ENCODE measurements at regions not wholly inside any gene's neighbourhood (a gene's known extent, or its start where the extent isn't known, plus 50 kb on each side); places are given as distances from the start of the nearest gene placed in this dataset.

DNA sequence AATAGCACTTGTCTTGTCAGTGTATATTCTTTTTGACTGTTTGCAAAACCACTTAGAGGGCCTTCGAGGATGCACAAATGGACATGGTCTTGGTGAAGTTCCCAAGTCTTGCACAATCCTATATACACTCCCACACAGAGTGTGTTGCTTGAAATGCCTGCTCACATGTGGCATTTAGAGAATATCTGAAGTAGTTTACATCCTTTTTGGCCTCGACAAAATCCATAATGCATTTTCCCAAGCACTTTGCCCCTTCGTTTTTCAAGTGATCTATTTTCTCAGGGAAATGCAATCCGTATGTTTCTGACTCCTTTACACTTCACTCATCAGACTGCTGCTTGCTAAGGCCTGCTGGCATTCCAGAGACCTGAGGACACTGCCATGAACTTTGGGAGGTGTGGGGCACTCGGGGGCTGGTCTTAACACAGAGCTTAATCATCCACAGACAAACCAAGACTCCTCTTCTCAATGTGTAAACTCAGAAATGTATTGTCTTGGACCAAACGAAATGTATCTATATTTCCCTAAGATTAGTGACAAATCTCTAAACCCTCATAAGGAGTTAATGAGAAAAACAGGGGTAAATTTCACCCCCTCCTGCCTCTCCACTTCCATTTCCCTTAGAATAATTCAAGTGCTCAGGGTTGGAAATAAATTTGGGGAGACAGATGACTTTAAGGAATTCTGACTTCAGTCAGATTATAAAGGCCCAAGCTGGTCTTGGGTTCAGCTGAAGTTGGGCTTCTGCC lies 219.3 kb upstream of the APCDD1 start:
- Histone ChIP-seq H3K4me3 (no peak overlapping the region), H3K36me3 (ENCODE audit: low read depth) (no peaks in the 10 kb centered on the region), H3K27me3 (ENCODE audit: insufficient read depth, low read depth) (no peaks in the 10 kb centered on the region), H3K9me2 (ENCODE audit: insufficient read depth) (no peaks in the 10 kb centered on the region), H3K9me3 (ENCODE audit: insufficient read depth, low read depth) (no peaks in the 10 kb centered on the region; the same call in none of the 2 replicates), H4K20me1 (ENCODE audit: insufficient read depth) (no peaks in the 10 kb centered on the region), H3K79me2 (ENCODE audit: low read depth) (no peaks in the 10 kb centered on the region), H3K27ac (no peak overlapping the region), H3F3A (ENCODE audit: insufficient read depth, low read depth) (0 out of 2 replicates have a peak, but pooled peaks cover 1% of the 10 kb centered on the region), H2AFZ (no peak overlapping the region), H3K4me2 (no peak overlapping the region), H3K4me1 (replicated peaks; ENCODE audit: insufficient read depth) (no peaks in the 10 kb centered on the region)
- TF ChIP-seq, protein P1, sequence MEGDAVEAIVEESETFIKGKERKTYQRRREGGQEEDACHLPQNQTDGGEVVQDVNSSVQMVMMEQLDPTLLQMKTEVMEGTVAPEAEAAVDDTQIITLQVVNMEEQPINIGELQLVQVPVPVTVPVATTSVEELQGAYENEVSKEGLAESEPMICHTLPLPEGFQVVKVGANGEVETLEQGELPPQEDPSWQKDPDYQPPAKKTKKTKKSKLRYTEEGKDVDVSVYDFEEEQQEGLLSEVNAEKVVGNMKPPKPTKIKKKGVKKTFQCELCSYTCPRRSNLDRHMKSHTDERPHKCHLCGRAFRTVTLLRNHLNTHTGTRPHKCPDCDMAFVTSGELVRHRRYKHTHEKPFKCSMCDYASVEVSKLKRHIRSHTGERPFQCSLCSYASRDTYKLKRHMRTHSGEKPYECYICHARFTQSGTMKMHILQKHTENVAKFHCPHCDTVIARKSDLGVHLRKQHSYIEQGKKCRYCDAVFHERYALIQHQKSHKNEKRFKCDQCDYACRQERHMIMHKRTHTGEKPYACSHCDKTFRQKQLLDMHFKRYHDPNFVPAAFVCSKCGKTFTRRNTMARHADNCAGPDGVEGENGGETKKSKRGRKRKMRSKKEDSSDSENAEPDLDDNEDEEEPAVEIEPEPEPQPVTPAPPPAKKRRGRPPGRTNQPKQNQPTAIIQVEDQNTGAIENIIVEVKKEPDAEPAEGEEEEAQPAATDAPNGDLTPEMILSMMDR (conservative IDR thresholded peaks at IDR 0.05) = no peak
- TF ChIP-seq EZH2 (IDR thresholded peaks at IDR 0.05; ENCODE audit: low read depth) = no peak
- ChIA-PET POLR2A (ENCODE audit: unreplicated experiment) (no interaction called here), CTCF (no interaction called here)
- intact Hi-C loops (cut with micrococcal nuclease; ENCODE audit: unreplicated experiment) = no loop called here
- DNase-seq = no peak
- BruUV-seq (replicated peaks) = no TSS peak

DNA sequence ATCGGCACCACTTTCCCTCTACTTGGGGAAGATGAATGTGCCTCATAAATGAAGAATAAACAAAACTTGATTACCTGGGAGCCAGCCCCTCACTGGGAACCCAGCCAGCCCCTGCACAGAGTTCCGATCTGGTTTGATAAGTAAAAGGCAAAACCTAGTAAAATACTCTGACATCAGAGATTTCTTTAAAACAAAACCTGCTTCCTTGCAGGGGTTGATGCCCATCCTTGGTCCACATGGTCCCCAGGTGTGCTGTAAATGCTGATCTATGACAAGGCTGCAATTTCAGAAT lies 218.8 kb upstream of the APCDD1 start:
- Histone ChIP-seq H3K9me3 (ENCODE audit: insufficient read depth, low read depth) (no peaks in the 10 kb centered on the region; the same call in 1 of the 2 replicates), H3K79me2 (ENCODE audit: low read depth) (no peaks in the 10 kb centered on the region), H3K4me1 (replicated peaks; ENCODE audit: insufficient read depth) (no peaks in the 10 kb centered on the region), H3F3A (ENCODE audit: insufficient read depth, low read depth) (no peaks in the 10 kb centered on the region), H3K36me3 (ENCODE audit: low read depth) (no peaks in the 10 kb centered on the region), H3K4me2 (no peak overlapping the region), H3K27me3 (ENCODE audit: insufficient read depth, low read depth) (no peaks in the 10 kb centered on the region), H4K20me1 (ENCODE audit: insufficient read depth) (no peaks in the 10 kb centered on the region), H3K4me3 (no peak overlapping the region), H3K9me2 (ENCODE audit: insufficient read depth) (no peaks in the 10 kb centered on the region), H2AFZ (no peak overlapping the region), H3K27ac (no peak overlapping the region)
- TF ChIP-seq, protein P1 (conservative IDR thresholded peaks at IDR 0.05) = no peak
- TF ChIP-seq EZH2 (IDR thresholded peaks at IDR 0.05; ENCODE audit: low read depth) = no peak
- DNase-seq = no peak
- POLR2A ChIA-PET (ENCODE audit: unreplicated experiment) = no interaction called here
- intact Hi-C loops (cut with micrococcal nuclease; ENCODE audit: unreplicated experiment) = no loop called here
- CTCF ChIA-PET = no interaction called here
- no TSS peak for BruUV-seq (replicated peaks)

DNA sequence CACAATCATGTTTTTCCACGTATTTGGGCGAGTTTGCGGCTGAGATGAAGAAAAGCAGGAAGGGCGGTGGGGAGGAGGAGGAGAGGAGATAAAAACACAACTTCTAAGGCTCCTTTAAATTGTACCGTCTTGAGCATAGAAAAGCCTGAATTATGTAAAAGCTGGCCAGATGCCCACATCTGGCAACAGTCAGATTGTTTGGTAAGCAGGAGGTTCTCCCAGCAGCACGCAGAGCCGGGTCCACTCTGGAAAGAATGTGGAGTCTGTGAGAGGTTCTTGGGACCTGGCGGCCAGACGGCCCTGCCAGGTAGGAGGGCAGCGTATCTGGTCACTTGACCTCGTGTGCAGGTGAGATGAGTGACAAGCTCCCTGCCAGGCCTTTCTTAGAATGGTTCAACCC lies 215.3 kb upstream of the APCDD1 start:
- no peaks in the 10 kb centered on the region for H3K36me3 ChIP-seq (ENCODE audit: low read depth)
- H3K9me3 ChIP-seq (ENCODE audit: insufficient read depth, low read depth) = no peaks in the 10 kb centered on the region
- POLR2A ChIA-PET (ENCODE audit: unreplicated experiment) = no interaction called here
- H3K4me3 ChIP-seq = no peak overlapping the region
- no TSS peak for BruUV-seq (replicated peaks)
- H3K9me2 ChIP-seq (ENCODE audit: insufficient read depth) = no peaks in the 10 kb centered on the region
- H3K4me1 ChIP-seq (replicated peaks; ENCODE audit: insufficient read depth) = no peaks in the 10 kb centered on the region
- TF ChIP-seq, protein P1 (conservative IDR thresholded peaks at IDR 0.05) = no peak
- TF ChIP-seq EZH2 (IDR thresholded peaks at IDR 0.05; ENCODE audit: low read depth) = no peak
- intact Hi-C loops (cut with micrococcal nuclease; ENCODE audit: unreplicated experiment) = no loop called here
- no peaks in the 10 kb centered on the region for H3F3A ChIP-seq (ENCODE audit: insufficient read depth, low read depth)
- H3K27me3 ChIP-seq (ENCODE audit: insufficient read depth, low read depth) = no peaks in the 10 kb centered on the region
- CTCF ChIA-PET = no interaction called here
- H3K4me2 ChIP-seq = no peak overlapping the region
- no peak overlapping the region for H3K27ac ChIP-seq
- H3K79me2 ChIP-seq (ENCODE audit: low read depth) = no peaks in the 10 kb centered on the region
- DNase-seq = no peak
- no peak overlapping the region for H2AFZ ChIP-seq
- H4K20me1 ChIP-seq (ENCODE audit: insufficient read depth) = no peaks in the 10 kb centered on the region
